GM23338 (cell line): ENCODE measurements at regions not wholly inside any gene's neighbourhood (a gene's known extent, or its start where the extent isn't known, plus 50 kb on each side); places are given as distances from the start of the nearest gene placed in this dataset.
A peak's percentile ranks its signal among the peaks of the same experiment; 100 is the strongest.

Experiments
- ATAC-seq: fragments of 200-7000 bp; cut with Tn5 transposase; 3 replicates; pipeline ENCODE4 v1.9.1; 2020
- DNase-seq: peaks from one replicate; pipeline ENCODE4 v3.0.0-alpha.2; 2015; ENCODE audit warnings: low spot score
- H2AFZ ChIP-seq: fragments of 200-600 bp; sonication (generic); 2 replicates; pipeline ENCODE4 v1.8.0; 2016; ENCODE audit warnings: antibody characterized with exemption, mild to moderate bottlenecking, moderate library complexity
- H3F3A ChIP-seq: fragments of 200-600 bp; sonication (generic); replicated peaks from 2 replicates; pipeline ENCODE4 v1.8.0; 2017; ENCODE audit warnings: antibody characterized with exemption, mixed run types, low read depth
- H3K27ac ChIP-seq: fragments of 200-600 bp; sonication (generic); 2 replicates; pipeline ENCODE4 v1.6.1; 2016; ENCODE audit warnings: low read depth
- H3K27me3 ChIP-seq: fragments of 200-600 bp; sonication (generic); 2 replicates; pipeline ENCODE4 v1.8.0; 2016; ENCODE audit warnings: mild to moderate bottlenecking, mixed run types, moderate library complexity; ENCODE audit not compliant: insufficient read depth
- H3K36me3 ChIP-seq: fragments of 200-600 bp; sonication (generic); 2 replicates; pipeline ENCODE4 v1.8.0; 2016; ENCODE audit warnings: mild to moderate bottlenecking; ENCODE audit not compliant: insufficient read depth
- H3K4me1 ChIP-seq: fragments of 200-600 bp; sonication (generic); 2 replicates; pipeline ENCODE4 v1.8.0; 2016; ENCODE audit warnings: mild to moderate bottlenecking, moderate library complexity; ENCODE audit not compliant: insufficient read depth
- H3K4me2 ChIP-seq: fragments of 200-600 bp; sonication (generic); 2 replicates; pipeline ENCODE4 v1.7.1; 2017; ENCODE audit warnings: mixed run types
- H3K4me3 ChIP-seq: fragments of 200-600 bp; sonication (generic); 2 replicates; pipeline ENCODE4 v1.6.1; 2016; ENCODE audit warnings: mixed run types
- H3K79me2 ChIP-seq: fragments of 200-600 bp; sonication (generic); replicated peaks from 2 replicates; pipeline ENCODE4 v1.8.0; 2017; ENCODE audit warnings: mild to moderate bottlenecking; ENCODE audit not compliant: insufficient read depth
- H3K9me2 ChIP-seq: fragments of 200-600 bp; sonication (generic); 2 replicates; pipeline ENCODE4 v1.8.0; 2017; ENCODE audit not compliant: insufficient read depth
- H4K20me1 ChIP-seq: fragments of 200-600 bp; sonication (generic); replicated peaks from 2 replicates; pipeline ENCODE4 v1.8.0; 2017; ENCODE audit warnings: mild to moderate bottlenecking; ENCODE audit not compliant: insufficient read depth
- H3K27ac Mint-ChIP-seq: 2 replicates; pipeline ENCODE4 v1.8.0; 2020; ENCODE audit warnings: inconsistent platforms, mild to moderate bottlenecking, moderate library complexity, mixed read lengths
- H3K27me3 Mint-ChIP-seq: 3 replicates; pipeline ENCODE4 v1.8.0; 2022; ENCODE audit warnings: low read depth, mild to moderate bottlenecking, moderate library complexity, mixed read lengths, inconsistent platforms; ENCODE audit not compliant: insufficient read depth, poor library complexity
- H3K36me3 Mint-ChIP-seq: 3 replicates; pipeline ENCODE4 v1.8.0; 2021; ENCODE audit warnings: low read depth, mild to moderate bottlenecking, inconsistent platforms, moderate library complexity, mixed read lengths
- H3K4me1 Mint-ChIP-seq: 3 replicates; pipeline ENCODE4 v1.8.0; 2020; ENCODE audit warnings: mild to moderate bottlenecking, inconsistent platforms, mixed read lengths
- H3K4me3 Mint-ChIP-seq: 3 replicates; pipeline ENCODE4 v1.8.0; 2021; ENCODE audit warnings: moderate library complexity, mild to moderate bottlenecking, inconsistent platforms, mixed read lengths
- H3K9me3 Mint-ChIP-seq: 3 replicates; pipeline ENCODE4 v1.8.0; 2020; ENCODE audit warnings: moderate library complexity, mild to moderate bottlenecking, inconsistent platforms, mixed read lengths
- EZH2 ChIP-seq: fragments of 200-600 bp; sonication (generic); IDR thresholded peaks from one replicate; pipeline ENCODE4 v1.8.0; 2017; ENCODE audit warnings: antibody characterized with exemption, mild to moderate bottlenecking, low read depth; ENCODE audit not compliant: unreplicated experiment
- EZH2phosphoT487 ChIP-seq: fragments of 200-600 bp; sonication (generic); IDR thresholded peaks from one replicate; pipeline ENCODE4 v1.8.1; 2018; ENCODE audit warnings: antibody characterized with exemption; ENCODE audit not compliant: unreplicated experiment
- ZNF331 ChIP-seq: fragments of 250-450 bp; sonication (Bioruptor Pico); IDR thresholded peaks from 2 replicates; pipeline ENCODE4 v1.5.0; 2020; ENCODE audit warnings: low read depth, mild to moderate bottlenecking, moderate library complexity
- TF ChIP-seq, protein P1 (sequence below): fragments of 250-450 bp; sonication (Bioruptor Pico); IDR thresholded peaks from 2 replicates; pipeline ENCODE4 v1.5.0; 2020; ENCODE audit warnings: mild to moderate bottlenecking, moderate library complexity
- TF ChIP-seq, protein P2 (sequence below), 2 experiments: fragments of 200-600 bp in 1 of 2; sonication (generic) in 1 of 2; conservative IDR thresholded peaks; 2 replicates each; pipeline versions ENCODE4 v1.5.1 to v1.6.1; 2016 to 2017; ENCODE audit warnings: antibody characterized with exemption in 2 of 2, low read depth in 2 of 2, mild to moderate bottlenecking in 2 of 2, moderate library complexity in 1 of 2
- TF ChIP-seq, protein P3 (sequence below): IDR thresholded peaks from 2 replicates; pipeline ENCODE4 v1.6.1; 2016; ENCODE audit warnings: antibody characterized with exemption

DNA sequence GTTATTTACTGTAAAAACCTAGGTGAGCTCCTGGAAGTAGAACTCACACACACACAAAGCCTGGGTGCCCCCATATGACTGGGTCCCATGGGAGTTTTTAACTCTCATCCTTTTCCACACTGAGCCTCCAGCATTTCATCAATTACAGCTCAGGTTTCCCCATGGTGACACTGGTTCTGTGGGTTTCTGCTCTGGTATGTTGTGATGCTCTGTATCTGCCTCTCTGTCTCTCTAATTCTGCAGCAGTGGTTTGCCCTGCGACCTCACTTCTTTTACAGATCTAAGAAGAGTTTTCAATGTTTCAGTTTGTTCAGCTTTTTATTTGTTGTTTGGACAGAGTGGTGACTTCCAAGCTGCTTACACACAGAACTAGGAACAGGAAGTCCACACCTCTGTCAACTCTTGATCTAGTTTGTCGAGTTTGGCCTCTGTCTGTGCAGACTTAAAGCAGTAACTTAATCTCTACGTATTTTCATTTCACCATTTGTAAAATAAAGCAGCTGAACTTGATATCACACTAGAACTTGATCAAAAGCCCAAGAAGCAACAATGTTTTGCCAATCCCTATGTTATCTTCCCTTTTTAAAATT is 554.3 kb downstream of the EPHA7 start (continued):
- TF ChIP-seq, protein P1, sequence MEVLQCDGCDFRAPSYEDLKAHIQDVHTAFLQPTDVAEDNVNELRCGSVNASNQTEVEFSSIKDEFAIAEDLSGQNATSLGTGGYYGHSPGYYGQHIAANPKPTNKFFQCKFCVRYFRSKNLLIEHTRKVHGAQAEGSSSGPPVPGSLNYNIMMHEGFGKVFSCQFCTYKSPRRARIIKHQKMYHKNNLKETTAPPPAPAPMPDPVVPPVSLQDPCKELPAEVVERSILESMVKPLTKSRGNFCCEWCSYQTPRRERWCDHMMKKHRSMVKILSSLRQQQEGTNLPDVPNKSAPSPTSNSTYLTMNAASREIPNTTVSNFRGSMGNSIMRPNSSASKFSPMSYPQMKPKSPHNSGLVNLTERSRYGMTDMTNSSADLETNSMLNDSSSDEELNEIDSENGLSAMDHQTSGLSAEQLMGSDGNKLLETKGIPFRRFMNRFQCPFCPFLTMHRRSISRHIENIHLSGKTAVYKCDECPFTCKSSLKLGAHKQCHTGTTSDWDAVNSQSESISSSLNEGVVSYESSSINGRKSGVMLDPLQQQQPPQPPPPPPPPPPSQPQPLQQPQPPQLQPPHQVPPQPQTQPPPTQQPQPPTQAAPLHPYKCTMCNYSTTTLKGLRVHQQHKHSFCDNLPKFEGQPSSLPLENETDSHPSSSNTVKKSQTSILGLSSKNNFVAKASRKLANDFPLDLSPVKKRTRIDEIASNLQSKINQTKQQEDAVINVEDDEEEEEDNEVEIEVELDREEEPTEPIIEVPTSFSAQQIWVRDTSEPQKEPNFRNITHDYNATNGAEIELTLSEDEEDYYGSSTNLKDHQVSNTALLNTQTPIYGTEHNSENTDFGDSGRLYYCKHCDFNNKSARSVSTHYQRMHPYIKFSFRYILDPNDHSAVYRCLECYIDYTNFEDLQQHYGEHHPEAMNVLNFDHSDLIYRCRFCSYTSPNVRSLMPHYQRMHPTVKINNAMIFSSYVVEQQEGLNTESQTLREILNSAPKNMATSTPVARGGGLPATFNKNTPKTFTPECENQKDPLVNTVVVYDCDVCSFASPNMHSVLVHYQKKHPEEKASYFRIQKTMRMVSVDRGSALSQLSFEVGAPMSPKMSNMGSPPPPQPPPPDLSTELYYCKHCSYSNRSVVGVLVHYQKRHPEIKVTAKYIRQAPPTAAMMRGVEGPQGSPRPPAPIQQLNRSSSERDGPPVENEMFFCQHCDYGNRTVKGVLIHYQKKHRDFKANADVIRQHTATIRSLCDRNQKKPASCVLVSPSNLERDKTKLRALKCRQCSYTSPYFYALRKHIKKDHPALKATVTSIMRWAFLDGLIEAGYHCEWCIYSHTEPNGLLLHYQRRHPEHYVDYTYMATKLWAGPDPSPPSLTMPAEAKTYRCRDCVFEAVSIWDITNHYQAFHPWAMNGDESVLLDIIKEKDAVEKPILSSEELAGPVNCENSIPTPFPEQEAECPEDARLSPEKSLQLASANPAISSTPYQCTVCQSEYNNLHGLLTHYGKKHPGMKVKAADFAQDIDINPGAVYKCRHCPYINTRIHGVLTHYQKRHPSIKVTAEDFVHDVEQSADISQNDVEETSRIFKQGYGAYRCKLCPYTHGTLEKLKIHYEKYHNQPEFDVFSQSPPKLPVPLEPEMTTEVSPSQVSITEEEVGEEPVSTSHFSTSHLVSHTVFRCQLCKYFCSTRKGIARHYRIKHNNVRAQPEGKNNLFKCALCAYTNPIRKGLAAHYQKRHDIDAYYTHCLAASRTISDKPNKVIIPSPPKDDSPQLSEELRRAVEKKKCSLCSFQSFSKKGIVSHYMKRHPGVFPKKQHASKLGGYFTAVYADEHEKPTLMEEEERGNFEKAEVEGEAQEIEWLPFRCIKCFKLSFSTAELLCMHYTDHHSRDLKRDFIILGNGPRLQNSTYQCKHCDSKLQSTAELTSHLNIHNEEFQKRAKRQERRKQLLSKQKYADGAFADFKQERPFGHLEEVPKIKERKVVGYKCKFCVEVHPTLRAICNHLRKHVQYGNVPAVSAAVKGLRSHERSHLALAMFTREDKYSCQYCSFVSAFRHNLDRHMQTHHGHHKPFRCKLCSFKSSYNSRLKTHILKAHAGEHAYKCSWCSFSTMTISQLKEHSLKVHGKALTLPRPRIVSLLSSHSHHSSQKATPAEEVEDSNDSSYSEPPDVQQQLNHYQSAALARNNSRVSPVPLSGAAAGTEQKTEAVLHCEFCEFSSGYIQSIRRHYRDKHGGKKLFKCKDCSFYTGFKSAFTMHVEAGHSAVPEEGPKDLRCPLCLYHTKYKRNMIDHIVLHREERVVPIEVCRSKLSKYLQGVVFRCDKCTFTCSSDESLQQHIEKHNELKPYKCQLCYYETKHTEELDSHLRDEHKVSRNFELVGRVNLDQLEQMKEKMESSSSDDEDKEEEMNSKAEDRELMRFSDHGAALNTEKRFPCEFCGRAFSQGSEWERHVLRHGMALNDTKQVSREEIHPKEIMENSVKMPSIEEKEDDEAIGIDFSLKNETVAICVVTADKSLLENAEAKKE, result no peak
- TF ChIP-seq EZH2, result no peak
- TF ChIP-seq, protein P2, sequence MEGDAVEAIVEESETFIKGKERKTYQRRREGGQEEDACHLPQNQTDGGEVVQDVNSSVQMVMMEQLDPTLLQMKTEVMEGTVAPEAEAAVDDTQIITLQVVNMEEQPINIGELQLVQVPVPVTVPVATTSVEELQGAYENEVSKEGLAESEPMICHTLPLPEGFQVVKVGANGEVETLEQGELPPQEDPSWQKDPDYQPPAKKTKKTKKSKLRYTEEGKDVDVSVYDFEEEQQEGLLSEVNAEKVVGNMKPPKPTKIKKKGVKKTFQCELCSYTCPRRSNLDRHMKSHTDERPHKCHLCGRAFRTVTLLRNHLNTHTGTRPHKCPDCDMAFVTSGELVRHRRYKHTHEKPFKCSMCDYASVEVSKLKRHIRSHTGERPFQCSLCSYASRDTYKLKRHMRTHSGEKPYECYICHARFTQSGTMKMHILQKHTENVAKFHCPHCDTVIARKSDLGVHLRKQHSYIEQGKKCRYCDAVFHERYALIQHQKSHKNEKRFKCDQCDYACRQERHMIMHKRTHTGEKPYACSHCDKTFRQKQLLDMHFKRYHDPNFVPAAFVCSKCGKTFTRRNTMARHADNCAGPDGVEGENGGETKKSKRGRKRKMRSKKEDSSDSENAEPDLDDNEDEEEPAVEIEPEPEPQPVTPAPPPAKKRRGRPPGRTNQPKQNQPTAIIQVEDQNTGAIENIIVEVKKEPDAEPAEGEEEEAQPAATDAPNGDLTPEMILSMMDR (conservative IDR thresholded peaks at IDR 0.05; ENCODE audit: low read depth in 2 of 2), result no peak
- TF ChIP-seq, protein P3, sequence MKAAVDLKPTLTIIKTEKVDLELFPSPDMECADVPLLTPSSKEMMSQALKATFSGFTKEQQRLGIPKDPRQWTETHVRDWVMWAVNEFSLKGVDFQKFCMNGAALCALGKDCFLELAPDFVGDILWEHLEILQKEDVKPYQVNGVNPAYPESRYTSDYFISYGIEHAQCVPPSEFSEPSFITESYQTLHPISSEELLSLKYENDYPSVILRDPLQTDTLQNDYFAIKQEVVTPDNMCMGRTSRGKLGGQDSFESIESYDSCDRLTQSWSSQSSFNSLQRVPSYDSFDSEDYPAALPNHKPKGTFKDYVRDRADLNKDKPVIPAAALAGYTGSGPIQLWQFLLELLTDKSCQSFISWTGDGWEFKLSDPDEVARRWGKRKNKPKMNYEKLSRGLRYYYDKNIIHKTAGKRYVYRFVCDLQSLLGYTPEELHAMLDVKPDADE, result no peak

DNA sequence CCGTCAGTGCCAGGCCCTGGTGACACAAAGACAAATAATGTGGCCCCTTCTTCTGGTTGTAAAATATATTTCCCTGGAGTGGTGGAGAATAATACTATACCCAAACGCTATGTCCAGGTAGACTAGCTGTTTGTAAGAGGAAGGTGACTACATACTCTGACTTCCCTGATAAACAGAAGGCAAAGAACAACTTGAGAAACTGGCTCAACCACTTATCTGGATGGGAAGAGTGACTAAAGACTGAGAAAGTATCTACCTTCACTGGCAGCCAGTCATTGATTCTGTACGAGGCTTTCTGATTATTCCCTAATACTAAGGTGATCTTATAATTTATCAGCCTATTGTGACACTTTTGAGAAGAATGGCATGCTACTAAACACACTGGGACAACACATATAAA is 569.7 kb downstream of the EPHA7 start:
- 0 out of 2 replicates have a peak, but pooled peaks cover 3% of the 10 kb centered on the region for H3F3A ChIP-seq
- H3K4me1 ChIP-seq, result peaks cover 34% of the 10 kb centered on the region
- Mint-ChIP-seq H3K27me3 (peaks cover 63% of the 10 kb centered on the region), H3K27ac (no peak overlapping the region), H3K4me3 (no peak overlapping the region), H3K4me1 (peaks cover 57% of the 10 kb centered on the region), H3K9me3 (peaks cover 2% of the 10 kb centered on the region; the same call in 1 of the 3 replicates), H3K36me3 (no peaks in the 10 kb centered on the region)
- H4K20me1 ChIP-seq, result 0 out of 2 replicates have a peak, but pooled peaks cover 4% of the 10 kb centered on the region
- peak; percentile 17 for DNase-seq
- H3K27me3 ChIP-seq, result peaks cover 97% of the 10 kb centered on the region
- no peak overlapping the region for H3K4me2 ChIP-seq
- ATAC-seq, result no peak
- H3K4me3 ChIP-seq, result no peak overlapping the region
- H3K79me2 ChIP-seq, result no peaks in the 10 kb centered on the region
- no peak overlapping the region for H3K27ac ChIP-seq
- H3K36me3 ChIP-seq, result no peaks in the 10 kb centered on the region
- no peaks in the 10 kb centered on the region for H3K9me2 ChIP-seq
- no peak overlapping the region for H2AFZ ChIP-seq
- no peak for TF ChIP-seq EZH2phosphoT487
- TF ChIP-seq, protein P1, result no peak
- no peak for TF ChIP-seq ZNF331
